Gastroesophageal sphincter (tissue), 3 donors: ENCODE measurements at regions not wholly inside any gene's neighbourhood (a gene's known extent, or its start where the extent isn't known, plus 50 kb on each side); places are given as distances from the start of the nearest gene placed in this dataset.

Experiments
- CTCF ChIP-seq, 4 experiments: fragments of 200-600 bp in 2 of 4; fragments of 450-650 bp in 2 of 4; sonication (generic) in 1 of 4; IDR thresholded peaks; one replicate each; pipeline ENCODE4 v1.5.1; 2017 to 2019; ENCODE audit warnings: antibody characterized with exemption in 4 of 4, mild to moderate bottlenecking in 2 of 4, moderate library complexity in 2 of 4
- EP300 ChIP-seq: sonication (generic); formaldehyde crosslinking; IDR thresholded peaks from one replicate; pipeline ENCODE4 v1.6.1; 2017; ENCODE audit warnings: antibody characterized with exemption, mild to moderate bottlenecking
- POLR2A ChIP-seq, 2 donors: fragments of 450-650 bp; IDR thresholded peaks; one replicate each; pipeline ENCODE4 v1.6.1; 2017; ENCODE audit warnings: antibody characterized with exemption in 2 of 2, mild to moderate bottlenecking in 2 of 2, moderate library complexity in 1 of 2
- POLR2AphosphoS5 ChIP-seq: sonication (generic); formaldehyde crosslinking; IDR thresholded peaks from one replicate; pipeline ENCODE4 v1.6.1; 2017; ENCODE audit warnings: antibody characterized with exemption

GRCh38 chr4:110271986-110272385 is 73.6 kb upstream of the ELOVL6 start:
- TF ChIP-seq CTCF (IDR thresholded peaks at IDR 0.05): no peak
- no peak for TF ChIP-seq POLR2A (IDR thresholded peaks at IDR 0.05)
- no peak for TF ChIP-seq EP300
- TF ChIP-seq POLR2AphosphoS5: no peak
